HCT116 (cell line): ENCODE measurements at regions not wholly inside any gene's neighbourhood (a gene's known extent, or its start where the extent isn't known, plus 50 kb on each side); places are given as distances from the start of the nearest gene placed in this dataset.

ENCODE experiments used
- ATAC-seq: fragments of 200-7000 bp; cut with Tn5 transposase; 2 replicates; pipeline ENCODE4 v1.9.1; 2020; ENCODE audit warnings: mild to moderate bottlenecking, moderate library complexity
- BruUV-seq: library from RNA; stranded (reverse); fragments of 400-500 nt; replicated peaks from 2 replicates; lab custom pipeline; 2021; lab: Mats Ljungman, UMichigan
- CTCF ChIA-PET: fragments of 300-600 bp; sonication (Branson Sonifier 250); formaldehyde crosslinking; loops from one replicate; lab custom pipeline; 2021; ENCODE audit warnings: antibody characterized with exemption; lab: Charles Lee
- POLR2A ChIA-PET: fragments of 300-600, 350-600 bp; sonication (Branson Sonifier 250); formaldehyde crosslinking; loops from one replicate; lab custom pipeline; 2021; ENCODE audit warnings: antibody characterized with exemption; lab: Charles Lee
- RAD21 ChIA-PET, 2 experiments: fragments of 300-600 bp; sonication (Branson Sonifier 250); formaldehyde crosslinking; loops; one replicate each; lab custom pipeline; 2023; ENCODE audit warnings: low total read pairs in 2 of 2; ENCODE audit not compliant: uncharacterized antibody in 2 of 2, unreplicated experiment in 2 of 2, low non-redundant PET in 1 of 2; lab: Charles Lee
- DNase-seq: peaks from one replicate; pipeline ENCODE4 v3.0.0-alpha.2; 2010; ENCODE audit warnings: low read depth, low spot score
- H2AFZ ChIP-seq: fragments of 200-600 bp; shearing (Covaris generic), sonication (generic); 2 replicates; pipeline ENCODE4 v1.6.1; 2017; ENCODE audit warnings: low read depth, mixed run types, mixed read lengths, antibody characterized with exemption, low read length; ENCODE audit not compliant: poor library complexity, severe bottlenecking
- H3K27ac ChIP-seq: 2 replicates; pipeline ENCODE4 v1.5.1; 2012; ENCODE audit warnings: low read depth, low read length
- H3K27me3 ChIP-seq: fragments of 200-600 bp; sonication (generic); 2 replicates; pipeline ENCODE4 v1.6.1; 2016; ENCODE audit warnings: mixed run types, low read length, mixed read lengths; ENCODE audit not compliant: insufficient read depth
- H3K36me3 ChIP-seq, 2 experiments: fragments of 200-500 bp in 1 of 2; fragments of 200-600 bp in 1 of 2; sonication (Bioruptor generic) in 1 of 2; sonication (generic) in 1 of 2; 2 replicates each; pipeline versions ENCODE4 v1.5.1 to v1.6.1; 2014 to 2016; ENCODE audit warnings: low read length in 2 of 2, inconsistent platforms in 1 of 2, mixed read lengths in 1 of 2, mixed run types in 1 of 2; ENCODE audit not compliant: insufficient read depth in 2 of 2, control insufficient read depth in 1 of 2
- H3K4me1 ChIP-seq, 2 experiments: fragments of 200-600 bp in 1 of 2; sonication (generic) in 1 of 2; 2 replicates each; pipeline versions ENCODE4 v1.5.1 to v1.6.1; 2012 to 2017; ENCODE audit warnings: low read length in 2 of 2, inconsistent platforms in 1 of 2, mild to moderate bottlenecking in 1 of 2, mixed read lengths in 1 of 2, mixed run types in 1 of 2, moderate library complexity in 1 of 2; ENCODE audit not compliant: insufficient read depth in 2 of 2, control insufficient read depth in 1 of 2
- H3K4me2 ChIP-seq: fragments of 200-600 bp; sonication (generic); 2 replicates; pipeline ENCODE4 v1.6.1; 2017; ENCODE audit warnings: mixed run types, low read length, mixed read lengths
- H3K4me3 ChIP-seq, 2 experiments: fragments of 200-600 bp in 1 of 2; sonication (generic) in 1 of 2; replicated peaks in 1 of 2; 2 replicates each; pipeline ENCODE4 v1.5.1; 2011 to 2016; ENCODE audit warnings: low read length in 2 of 2, control low read depth in 1 of 2, low read depth in 1 of 2, mild to moderate bottlenecking in 1 of 2, mixed read lengths in 1 of 2, mixed run types in 1 of 2
- H3K79me2 ChIP-seq: fragments of 200-600 bp; sonication (generic); 2 replicates; pipeline ENCODE4 v1.6.1; 2017; ENCODE audit warnings: mild to moderate bottlenecking, mixed run types, low read length, moderate library complexity, mixed read lengths; ENCODE audit not compliant: insufficient read depth
- H3K9ac ChIP-seq: fragments of 200-600 bp; sonication (generic); 2 replicates; pipeline ENCODE4 v1.6.1; 2016; ENCODE audit warnings: low read length, mixed read lengths
- H3K9me2 ChIP-seq: fragments of 200-600 bp; sonication (generic), shearing (Covaris generic); 2 replicates; pipeline ENCODE4 v1.6.1; 2017; ENCODE audit warnings: mixed run types, mild to moderate bottlenecking, moderate library complexity; ENCODE audit not compliant: insufficient read depth
- H3K9me3 ChIP-seq, 2 experiments: fragments of 200-500 bp in 1 of 2; fragments of 200-600 bp in 1 of 2; sonication (Bioruptor generic) in 1 of 2; sonication (generic) in 1 of 2; 2 replicates each; pipeline ENCODE4 v1.6.1; 2014 to 2017; ENCODE audit warnings: low read length in 2 of 2, mixed read lengths in 2 of 2, inconsistent platforms in 1 of 2, low read depth in 1 of 2, mild to moderate bottlenecking in 1 of 2, mixed run types in 1 of 2, moderate library complexity in 1 of 2; ENCODE audit not compliant: control insufficient read depth in 1 of 2, insufficient read depth in 1 of 2
- H4K20me1 ChIP-seq: fragments of 200-600 bp; sonication (generic), shearing (Covaris generic); 2 replicates; pipeline ENCODE4 v1.6.1; 2017; ENCODE audit warnings: mixed run types, mild to moderate bottlenecking, moderate library complexity; ENCODE audit not compliant: insufficient read depth
- EZH2 ChIP-seq: fragments of 200-600 bp; sonication (generic); IDR thresholded peaks from 2 replicates; pipeline ENCODE4 v1.6.1; 2017; ENCODE audit warnings: antibody characterized with exemption, mixed run types
- RAD21 ChIP-seq: IDR thresholded peaks from 2 replicates; pipeline ENCODE4 v1.6.1; 2012; ENCODE audit warnings: low read depth, mild to moderate bottlenecking
- SP1 ChIP-seq: IDR thresholded peaks from 2 replicates; pipeline ENCODE4 v1.6.1; 2012; ENCODE audit warnings: low read depth
- TCF7L2 ChIP-seq: IDR thresholded peaks from 2 replicates; pipeline ENCODE4 v1.7.0; 2011; ENCODE audit warnings: borderline replicate concordance, inconsistent platforms; ENCODE audit not compliant: insufficient read depth, insufficient read length; ENCODE audit errors: extremely low read depth
- intact Hi-C: fragments of 100-400 bp; cut with micrococcal nuclease; formaldehyde crosslinking; loops from 2 replicates; pipeline ENCODE4 v1.10.0; 2022

DNA sequence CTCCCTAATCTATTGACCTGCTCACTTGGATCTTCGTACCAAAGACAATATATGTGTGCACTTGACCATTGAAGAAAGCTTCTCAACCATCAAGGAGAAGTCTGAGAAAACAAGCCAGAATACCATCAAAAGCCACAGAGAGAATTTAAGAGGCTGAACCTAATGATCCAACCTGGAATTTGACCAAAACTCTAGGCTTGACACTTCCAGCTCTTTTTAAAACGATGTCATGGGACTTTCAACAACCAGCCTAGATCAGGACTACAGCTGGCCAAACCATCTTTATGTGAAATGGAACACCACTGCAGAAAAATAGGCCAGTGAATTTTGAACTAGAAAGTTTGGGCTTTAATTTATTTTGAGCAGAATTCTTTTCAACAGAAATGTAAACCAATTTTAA, 444.4 kb downstream of the LTN1 start:
- ChIA-PET RAD21 (no interaction called here), POLR2A (no interaction called here), CTCF (no interaction called here)
- peaks cover 7 to 20% of the 10 kb centered on the region in 2 experiments; a peak in 2 of 4 replicates for H3K9me3 ChIP-seq
- no peak for TF ChIP-seq TCF7L2
- TF ChIP-seq RAD21, result no peak
- TF ChIP-seq EZH2, result no peak
- TF ChIP-seq SP1, result no peak
- no peak for ATAC-seq
- no peak overlapping the region for H3K27ac ChIP-seq
- H3K36me3 ChIP-seq, result no peaks in the 10 kb centered on the region
- BruUV-seq, result no TSS peak
- no peaks in the 10 kb centered on the region for H3K27me3 ChIP-seq
- no peak overlapping the region for H2AFZ ChIP-seq
- DNase-seq, result no peak
- H3K9ac ChIP-seq, result no peak overlapping the region
- no peak overlapping the region for H3K4me3 ChIP-seq
- H3K4me1 ChIP-seq, result no peaks in the 10 kb centered on the region
- intact Hi-C loops, result no loop called here
- H3K4me2 ChIP-seq, result no peak overlapping the region
- H4K20me1 ChIP-seq, result no peaks in the 10 kb centered on the region; the same call in 1 of the 2 replicates
- no peaks in the 10 kb centered on the region for H3K79me2 ChIP-seq
- no peaks in the 10 kb centered on the region for H3K9me2 ChIP-seq

DNA sequence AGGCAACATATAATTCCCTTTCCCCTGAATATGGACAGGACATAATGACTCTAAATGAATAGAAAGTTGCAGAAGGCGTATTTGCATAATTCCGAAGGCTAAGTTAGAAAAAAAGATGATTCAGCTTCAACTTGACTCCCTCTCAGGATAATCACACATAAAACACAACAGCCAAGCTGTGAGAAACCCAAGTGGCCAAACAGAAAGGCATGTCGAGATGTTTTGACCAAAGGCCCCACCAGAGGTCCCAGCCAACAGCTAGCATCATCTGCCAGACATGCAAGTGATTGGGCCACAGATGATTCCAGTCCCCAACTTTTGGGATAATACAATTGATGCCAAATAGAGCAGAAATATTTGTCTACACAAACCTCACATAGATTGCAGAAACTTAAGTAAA, 444.9 kb downstream of the LTN1 start:
- BruUV-seq, result no TSS peak
- CTCF ChIA-PET, result no interaction called here
- Histone ChIP-seq H3K4me1 (no peaks in the 10 kb centered on the region), H3K9ac (no peak overlapping the region), H4K20me1 (no peaks in the 10 kb centered on the region), H3K27me3 (no peaks in the 10 kb centered on the region), H3K36me3 (no peaks in the 10 kb centered on the region), H2AFZ (no peak overlapping the region), H3K4me2 (no peak overlapping the region), H3K9me3 (peaks cover 7 to 18% of the 10 kb centered on the region in 2 experiments; a peak in 2 of 4 replicates), H3K9me2 (no peaks in the 10 kb centered on the region), H3K27ac (no peak overlapping the region), H3K4me3 (no peak overlapping the region), H3K79me2 (no peaks in the 10 kb centered on the region)
- intact Hi-C loops, result no loop called here
- RAD21 ChIA-PET, result no interaction called here
- no peak for DNase-seq
- POLR2A ChIA-PET, result no interaction called here
- TF ChIP-seq SP1, result no peak
- no peak for TF ChIP-seq TCF7L2
- ATAC-seq, result no peak
